Psoas muscle (tissue), 7 donors: ENCODE measurements at regions not wholly inside any gene's neighbourhood (a gene's known extent, or its start where the extent isn't known, plus 50 kb on each side); places are given as distances from the start of the nearest gene placed in this dataset.
A peak's percentile ranks its signal among the peaks of the same experiment; 100 is the strongest.

Experiments
- ATAC-seq, 4 donors: fragments of 200-7000 bp; cut with Tn5 transposase; one replicate each; pipeline ENCODE4 v1.9.1; 2020; ENCODE audit warnings: moderate library complexity in 3 of 4, mild to moderate bottlenecking in 2 of 4
- DNase-seq, 2 donors: peaks; one replicate each; pipeline ENCODE4 v3.0.0-alpha.2; 2020
- H3K27ac ChIP-seq: fragments of 200-600 bp; one replicate; pipeline ENCODE4 v1.8.0; 2022
- H3K27me3 ChIP-seq, 3 donors: fragments of 200-600 bp in 1 of 3; one replicate each; pipeline versions ENCODE4 v1.6.1 to v1.8.0; 2013 to 2022; ENCODE audit warnings: low read length in 2 of 3, mild to moderate bottlenecking in 2 of 3, moderate library complexity in 1 of 3; ENCODE audit not compliant: insufficient read depth in 3 of 3
- H3K36me3 ChIP-seq, 2 donors: fragments of 200-600 bp in 1 of 2; one replicate each; pipeline versions ENCODE4 v1.6.1 to v1.8.0; 2013 to 2022; ENCODE audit warnings: low read depth in 1 of 2, mild to moderate bottlenecking in 1 of 2, moderate library complexity in 1 of 2; ENCODE audit not compliant: insufficient read depth in 1 of 2
- H3K4me1 ChIP-seq: fragments of 200-600 bp; one replicate; pipeline ENCODE4 v1.8.0; 2022
- H3K4me3 ChIP-seq: fragments of 200-600 bp; one replicate; pipeline ENCODE4 v1.8.0; 2022; ENCODE audit warnings: mild to moderate bottlenecking
- H3K9me3 ChIP-seq: fragments of 200-600 bp; one replicate; pipeline ENCODE4 v1.8.0; 2022
- WGBS, 3 donors: extraction: QIAGEN DNeasy Blood & Tissue Kit; methylation state at CpG; one replicate each; pipeline versions ENCODE4 v1.1.6 to v1.1.7; 2013; 5-methylcytosine and 5-hydroxymethylcytosine counted together
- intact Hi-C, 2 donors: fragments of 100-400 bp; cut with DNase I; formaldehyde crosslinking; loops; one replicate each; pipeline versions ENCODE4 v1.11.0 to v1.14.2; 2022
- TF ChIP-seq, protein P1 (sequence below): fragments of 200-600 bp; IDR thresholded peaks from one replicate; pipeline ENCODE4 v1.8.0; 2022; ENCODE audit warnings: antibody characterized with exemption
- donor health status: healthy with polysubstance abuse.
- donor health status: DM: no; HTN: no; CAD: no; lungs with moderate emphysema.
- donor health status: Bipolar disorder and iron deficiency.
- donor health status: healthy.
- donor health status: DM: yes; HTN: yes; CAD: no.
- donor health status: DM: no; HTN: no; CAD: no.
- donor health status: DM: yes; HTN: yes; CAD: no.

DNA sequence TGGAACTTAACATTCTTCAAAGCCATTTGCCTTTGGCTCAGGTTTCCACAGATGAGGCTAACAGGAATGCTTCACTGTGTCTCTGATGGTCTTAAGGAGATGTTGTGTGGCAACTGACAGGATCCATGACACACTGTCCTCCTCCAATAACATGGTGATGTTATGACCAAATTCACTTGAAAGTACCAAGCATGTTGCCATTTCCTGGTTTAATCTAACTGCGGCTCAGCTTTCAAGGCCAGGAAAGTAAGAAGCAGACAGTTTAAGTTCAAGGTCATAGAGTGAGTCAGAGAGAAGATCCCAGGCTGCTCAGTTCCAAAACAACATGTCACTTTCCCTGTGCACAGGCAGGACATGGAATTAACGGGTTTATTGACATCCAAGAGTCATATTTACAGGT is 513.6 kb downstream of the STK39 start:
- H3K9me3 ChIP-seq, result no peaks in the 10 kb centered on the region
- no peaks in the 10 kb centered on the region for H3K27me3 ChIP-seq
- ATAC-seq (peak; percentile 80 to 93 (median 90)), DNase-seq (no peak)
- no peak overlapping the region for H3K4me3 ChIP-seq
- H3K36me3 ChIP-seq, result no peaks in the 10 kb centered on the region
- H3K4me1 ChIP-seq, result peaks cover 28% of the 10 kb centered on the region
- TF ChIP-seq, protein P1, sequence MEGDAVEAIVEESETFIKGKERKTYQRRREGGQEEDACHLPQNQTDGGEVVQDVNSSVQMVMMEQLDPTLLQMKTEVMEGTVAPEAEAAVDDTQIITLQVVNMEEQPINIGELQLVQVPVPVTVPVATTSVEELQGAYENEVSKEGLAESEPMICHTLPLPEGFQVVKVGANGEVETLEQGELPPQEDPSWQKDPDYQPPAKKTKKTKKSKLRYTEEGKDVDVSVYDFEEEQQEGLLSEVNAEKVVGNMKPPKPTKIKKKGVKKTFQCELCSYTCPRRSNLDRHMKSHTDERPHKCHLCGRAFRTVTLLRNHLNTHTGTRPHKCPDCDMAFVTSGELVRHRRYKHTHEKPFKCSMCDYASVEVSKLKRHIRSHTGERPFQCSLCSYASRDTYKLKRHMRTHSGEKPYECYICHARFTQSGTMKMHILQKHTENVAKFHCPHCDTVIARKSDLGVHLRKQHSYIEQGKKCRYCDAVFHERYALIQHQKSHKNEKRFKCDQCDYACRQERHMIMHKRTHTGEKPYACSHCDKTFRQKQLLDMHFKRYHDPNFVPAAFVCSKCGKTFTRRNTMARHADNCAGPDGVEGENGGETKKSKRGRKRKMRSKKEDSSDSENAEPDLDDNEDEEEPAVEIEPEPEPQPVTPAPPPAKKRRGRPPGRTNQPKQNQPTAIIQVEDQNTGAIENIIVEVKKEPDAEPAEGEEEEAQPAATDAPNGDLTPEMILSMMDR, result no peak
- intact Hi-C loops, result no loop called here
- H3K27ac ChIP-seq, result peak overlapping the region; percentile 69
- WGBS, 3 donors, result 14 to 30% (median 21%) methylated on average over 2 of the region's 2 CpGs

DNA sequence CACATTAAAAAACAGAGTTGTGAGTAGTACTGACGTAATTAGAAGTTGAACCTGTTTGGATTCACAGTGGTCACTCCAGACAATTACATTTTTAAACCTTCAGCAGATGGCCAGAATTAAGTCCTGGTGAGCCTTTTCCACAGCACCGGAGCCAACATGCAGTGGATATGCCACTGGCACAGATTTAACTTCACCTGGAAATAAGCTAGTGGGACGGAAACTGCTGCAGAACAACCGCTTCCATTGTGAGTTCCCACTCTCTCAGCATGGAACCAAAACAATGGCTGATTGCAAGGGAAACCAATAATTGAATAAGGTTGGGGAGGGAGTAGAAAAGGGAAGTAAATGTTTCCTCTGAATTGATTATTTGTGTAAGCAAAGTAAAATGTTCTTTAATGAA is 515.1 kb downstream of the STK39 start:
- DNase-seq (no peak), ATAC-seq (no peak)
- intact Hi-C loops, result no loop called here
- TF ChIP-seq, protein P1, result no peak
- WGBS, 3 donors, result 26 to 41% (median 37%) methylated on average over 4 of the region's 4 CpGs
- peak overlapping the region; percentile 40 for H3K27ac ChIP-seq
- H3K4me3 ChIP-seq, result no peak overlapping the region
- no peaks in the 10 kb centered on the region for H3K9me3 ChIP-seq
- H3K36me3 ChIP-seq, result no peaks in the 10 kb centered on the region
- peaks cover 28% of the 10 kb centered on the region for H3K4me1 ChIP-seq
- no peaks in the 10 kb centered on the region for H3K27me3 ChIP-seq

DNA sequence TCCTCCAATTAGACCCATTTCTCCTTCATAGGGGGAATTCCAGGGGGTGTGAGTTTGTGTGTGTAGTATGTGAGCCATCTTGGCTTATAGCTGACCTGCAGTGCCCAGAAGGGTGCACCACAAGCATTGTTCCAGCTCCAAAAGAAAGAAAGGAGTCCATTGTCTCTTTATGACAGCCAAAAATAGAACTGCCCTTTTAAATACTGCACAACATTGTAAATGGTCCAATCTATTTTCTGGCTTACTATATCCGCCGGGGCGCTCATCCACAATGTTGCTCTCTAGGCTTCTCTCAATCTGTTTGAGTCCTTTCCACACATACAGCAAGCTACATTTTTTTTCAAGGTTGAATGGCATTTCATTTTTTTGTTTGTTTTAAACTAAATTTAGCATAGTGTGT is 517.5 kb downstream of the STK39 start:
- intact Hi-C loops, result loop anchor here in 1 of 2 donors (10.0 kb wide), 1 partner anchor 385 kb away; no protein-coding TSS in a partner anchor
- 33 to 60% (median 49%) methylated on average over 3 of the region's 3 CpGs for WGBS, 3 donors
- Histone ChIP-seq H3K27ac (no peak overlapping the region), H3K4me3 (no peak overlapping the region), H3K9me3 (no peaks in the 10 kb centered on the region), H3K27me3 (no peaks in the 10 kb centered on the region), H3K36me3 (no peaks in the 10 kb centered on the region), H3K4me1 (peaks cover 28% of the 10 kb centered on the region)
- TF ChIP-seq, protein P1, result no peak
- ATAC-seq, result peak in 3 of 4 donors; percentile 24 to 60 (median 54)
- DNase-seq, result no peak

DNA sequence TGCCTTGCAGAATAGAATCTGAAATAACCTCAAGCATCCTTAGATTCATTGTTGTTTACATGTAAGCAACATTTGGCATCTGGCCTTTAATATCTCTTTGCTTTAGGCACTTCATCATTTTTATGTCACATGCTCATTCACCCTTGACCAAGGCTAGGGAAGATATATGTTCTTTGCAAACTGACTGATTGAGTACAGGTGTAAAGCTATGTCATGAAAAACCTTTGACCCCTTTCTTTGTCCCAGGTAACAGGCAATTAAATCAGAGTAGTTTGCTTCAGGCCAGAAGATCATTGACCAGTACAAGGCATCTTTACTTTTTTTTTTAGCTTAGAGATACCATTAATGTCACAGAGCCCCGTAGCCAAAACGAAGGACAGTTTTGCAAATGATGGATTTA is 520.6 kb downstream of the STK39 start:
- Histone ChIP-seq H3K9me3 (no peaks in the 10 kb centered on the region), H3K27ac (no peak overlapping the region), H3K27me3 (no peaks in the 10 kb centered on the region), H3K4me3 (no peak overlapping the region), H3K4me1 (peaks cover 12% of the 10 kb centered on the region), H3K36me3 (no peaks in the 10 kb centered on the region)
- DNase-seq (no peak), ATAC-seq (no peak)
- TF ChIP-seq, protein P1, result no peak
- 85 to 89% (median 87%) methylated on average over 2 of the region's 2 CpGs for WGBS, 3 donors
- intact Hi-C loops, result loop anchor here in 1 of 2 donors (10.0 kb wide), 1 partner anchor 388 kb away; no protein-coding TSS in a partner anchor

DNA sequence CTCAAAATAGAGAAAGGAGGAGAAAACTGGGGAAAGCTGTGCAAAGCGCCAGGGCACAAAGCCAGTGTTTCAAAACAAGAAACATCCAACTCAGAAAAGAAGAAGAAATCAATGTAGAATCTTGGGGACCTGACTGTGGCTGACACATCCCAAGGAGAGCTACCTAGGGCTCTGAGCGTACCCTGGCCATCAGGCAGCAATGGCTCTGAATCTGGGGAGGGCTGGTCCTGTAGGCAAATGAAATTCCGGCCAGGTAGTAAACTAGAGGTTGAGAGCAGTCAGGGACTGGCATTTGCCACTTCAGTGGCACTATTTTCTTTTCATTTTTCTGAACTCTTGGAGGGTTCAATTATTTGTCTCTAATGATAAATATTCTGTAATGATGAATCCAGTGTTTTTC is 525.8 kb downstream of the STK39 start:
- Histone ChIP-seq H3K4me1 (no peaks in the 10 kb centered on the region), H3K4me3 (no peak overlapping the region), H3K27me3 (no peaks in the 10 kb centered on the region), H3K36me3 (no peaks in the 10 kb centered on the region), H3K27ac (no peak overlapping the region), H3K9me3 (no peaks in the 10 kb centered on the region)
- no peak for DNase-seq
- TF ChIP-seq, protein P1, result no peak
- no peak for ATAC-seq
- WGBS, 3 donors, result 84 to 97% (median 90%) methylated on average over 3 of the region's 3 CpGs
- intact Hi-C loops, result loop anchor here in 1 of 2 donors (10.0 kb wide), 1 partner anchor 393 kb away; no protein-coding TSS in a partner anchor
